A673 (cell line): ENCODE measurements at regions not wholly inside any gene's neighbourhood (a gene's known extent, or its start where the extent isn't known, plus 50 kb on each side); places are given as distances from the start of the nearest gene placed in this dataset.
A peak's percentile ranks its signal among the peaks of the same experiment; 100 is the strongest.

ENCODE experiments used
- BruUV-seq: library from RNA; stranded (reverse); fragments of 400-500 nt; replicated peaks from 2 replicates; lab custom pipeline; 2021; lab: Mats Ljungman, UMichigan
- CTCF ChIA-PET: fragments of 300-600 bp; sonication (Branson Sonifier 250); formaldehyde crosslinking; loops from one replicate; lab custom pipeline; 2022; ENCODE audit warnings: antibody characterized with exemption; lab: Charles Lee
- POLR2A ChIA-PET: fragments of 300-600 bp; sonication (Branson Sonifier 250); formaldehyde crosslinking; loops from one replicate; lab custom pipeline; 2022; ENCODE audit warnings: antibody characterized with exemption; ENCODE audit not compliant: low non-redundant PET; lab: Charles Lee
- DNase-seq: peaks from one replicate; pipeline ENCODE4 v3.0.0-alpha.2; 2015; ENCODE audit warnings: low spot score
- H3K27ac ChIP-seq: fragments of 200-600 bp; sonication (generic); 2 replicates; pipeline ENCODE4 v1.5.1; 2016; ENCODE audit warnings: mixed run types, low read depth, mild to moderate bottlenecking, mixed read lengths, antibody characterized with exemption, low read length; ENCODE audit not compliant: poor library complexity, severe bottlenecking
- H3K27me3 ChIP-seq: fragments of 200-600 bp; sonication (generic); replicated peaks from 2 replicates; pipeline ENCODE4 v1.6.1; 2017; ENCODE audit warnings: mixed run types, low read depth, mild to moderate bottlenecking, mixed read lengths, antibody characterized with exemption, low read length; ENCODE audit not compliant: insufficient read depth, poor library complexity
- H3K36me3 ChIP-seq: fragments of 200-600 bp; sonication (generic); 2 replicates; pipeline ENCODE4 v1.6.1; 2016; ENCODE audit warnings: mixed run types, mild to moderate bottlenecking, mixed read lengths, antibody characterized with exemption, low read length; ENCODE audit not compliant: insufficient read depth, poor library complexity, severe bottlenecking
- H3K4me1 ChIP-seq: fragments of 200-600 bp; sonication (generic); 2 replicates; pipeline ENCODE4 v1.6.1; 2017; ENCODE audit warnings: mixed run types, mild to moderate bottlenecking, mixed read lengths, antibody characterized with exemption, low read length; ENCODE audit not compliant: insufficient read depth, poor library complexity, severe bottlenecking
- H3K4me3 ChIP-seq: fragments of 200-600 bp; sonication (generic); 2 replicates; pipeline ENCODE4 v1.5.1; 2016; ENCODE audit warnings: low read depth, mixed run types, mild to moderate bottlenecking, mixed read lengths, low read length; ENCODE audit not compliant: poor library complexity, severe bottlenecking
- H3K9me3 ChIP-seq: fragments of 200-600 bp; sonication (generic); 2 replicates; pipeline ENCODE4 v1.6.1; 2016; ENCODE audit warnings: mixed run types, low read depth, mild to moderate bottlenecking, mixed read lengths, antibody characterized with exemption, low read length; ENCODE audit not compliant: poor library complexity, severe bottlenecking
- EZH2 ChIP-seq: fragments of 200-600 bp; sonication (generic); IDR thresholded peaks from 2 replicates; pipeline ENCODE4 v1.6.1; 2017; ENCODE audit warnings: borderline replicate concordance, low read depth, mild to moderate bottlenecking, mixed read lengths, antibody characterized with exemption, low read length; ENCODE audit not compliant: poor library complexity, severe bottlenecking
- intact Hi-C: fragments of 100-400 bp; cut with micrococcal nuclease; formaldehyde crosslinking; loops from one replicate; pipeline ENCODE4 v1.10.0; 2022; ENCODE audit not compliant: unreplicated experiment
- TF ChIP-seq, protein P1 (sequence below): fragments of 300-800, 200-600 bp; sonication (generic); conservative IDR thresholded peaks from 2 replicates; pipeline ENCODE4 v1.5.1; 2017; ENCODE audit warnings: low read depth, mild to moderate bottlenecking, antibody characterized with exemption, low read length, moderate library complexity, mixed read lengths

GRCh38 chr7:22052674-22053365 lies 107.1 kb upstream of the CDCA7L start:
- Histone ChIP-seq H3K27ac (no peak overlapping the region), H3K4me3 (no peak overlapping the region), H3K4me1 (peaks cover 27% of the 10 kb centered on the region), H3K27me3 (peaks cover 60% of the 10 kb centered on the region), H3K36me3 (no peaks in the 10 kb centered on the region), H3K9me3 (no peaks in the 10 kb centered on the region)
- ChIA-PET CTCF (no interaction called here), POLR2A (no interaction called here)
- BruUV-seq = no TSS peak
- DNase-seq = no peak
- no peak for TF ChIP-seq EZH2
- TF ChIP-seq, protein P1, sequence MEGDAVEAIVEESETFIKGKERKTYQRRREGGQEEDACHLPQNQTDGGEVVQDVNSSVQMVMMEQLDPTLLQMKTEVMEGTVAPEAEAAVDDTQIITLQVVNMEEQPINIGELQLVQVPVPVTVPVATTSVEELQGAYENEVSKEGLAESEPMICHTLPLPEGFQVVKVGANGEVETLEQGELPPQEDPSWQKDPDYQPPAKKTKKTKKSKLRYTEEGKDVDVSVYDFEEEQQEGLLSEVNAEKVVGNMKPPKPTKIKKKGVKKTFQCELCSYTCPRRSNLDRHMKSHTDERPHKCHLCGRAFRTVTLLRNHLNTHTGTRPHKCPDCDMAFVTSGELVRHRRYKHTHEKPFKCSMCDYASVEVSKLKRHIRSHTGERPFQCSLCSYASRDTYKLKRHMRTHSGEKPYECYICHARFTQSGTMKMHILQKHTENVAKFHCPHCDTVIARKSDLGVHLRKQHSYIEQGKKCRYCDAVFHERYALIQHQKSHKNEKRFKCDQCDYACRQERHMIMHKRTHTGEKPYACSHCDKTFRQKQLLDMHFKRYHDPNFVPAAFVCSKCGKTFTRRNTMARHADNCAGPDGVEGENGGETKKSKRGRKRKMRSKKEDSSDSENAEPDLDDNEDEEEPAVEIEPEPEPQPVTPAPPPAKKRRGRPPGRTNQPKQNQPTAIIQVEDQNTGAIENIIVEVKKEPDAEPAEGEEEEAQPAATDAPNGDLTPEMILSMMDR = no peak
- intact Hi-C loops = no loop called here

GRCh38 chr7:22051886-22052673 lies 106.4 kb upstream of the CDCA7L start:
- H3K27me3 ChIP-seq = peaks cover 63% of the 10 kb centered on the region
- CTCF ChIA-PET = no interaction called here
- no TSS peak for BruUV-seq
- H3K9me3 ChIP-seq = no peaks in the 10 kb centered on the region
- peaks cover 27% of the 10 kb centered on the region for H3K4me1 ChIP-seq
- POLR2A ChIA-PET = no interaction called here
- H3K4me3 ChIP-seq = no peak overlapping the region
- DNase-seq = peak; percentile 52
- TF ChIP-seq EZH2 = no peak
- TF ChIP-seq, protein P1 = no peak
- intact Hi-C loops = no loop called here
- no peaks in the 10 kb centered on the region for H3K36me3 ChIP-seq
- H3K27ac ChIP-seq = no peak overlapping the region

DNA sequence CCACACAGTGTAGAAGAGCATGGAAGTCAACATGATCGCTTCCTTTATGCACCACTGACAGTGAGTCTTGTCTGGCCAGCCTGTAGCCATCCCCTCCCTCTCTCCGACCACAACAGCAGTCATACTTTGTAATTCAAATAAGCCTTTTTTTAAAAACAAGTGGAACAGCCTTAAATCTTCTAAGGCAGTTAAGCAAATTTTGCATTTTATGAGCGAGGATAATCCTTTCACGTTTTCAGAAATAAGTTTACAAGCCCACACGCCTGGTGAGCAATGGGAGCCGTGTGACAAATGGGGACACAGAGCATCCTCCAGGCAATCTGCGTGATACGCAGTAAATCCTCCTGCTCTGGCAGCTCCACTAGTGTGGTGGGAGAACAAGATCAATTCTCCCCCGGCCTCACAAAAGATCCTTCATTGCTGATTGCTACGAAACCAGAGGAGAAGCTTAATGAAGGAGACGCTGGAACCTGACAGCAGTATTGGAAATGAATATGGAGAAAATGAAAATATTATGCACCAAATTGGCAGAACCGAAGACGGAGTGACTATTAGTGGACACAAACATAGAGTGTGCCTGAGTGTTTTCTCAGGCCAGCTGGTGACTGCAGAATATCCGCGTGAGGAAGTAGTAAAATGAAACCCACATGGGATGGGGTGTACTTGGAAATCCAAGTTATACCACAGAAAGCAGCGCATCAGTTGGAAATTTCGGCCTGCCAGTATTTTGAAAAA lies 104.2 kb upstream of the CDCA7L start:
- peaks cover 66% of the 10 kb centered on the region for H3K27me3 ChIP-seq
- ChIA-PET POLR2A (no interaction called here), CTCF (no interaction called here)
- H3K36me3 ChIP-seq = no peaks in the 10 kb centered on the region
- BruUV-seq = no TSS peak
- H3K4me1 ChIP-seq = peaks cover 27% of the 10 kb centered on the region
- intact Hi-C loops = no loop called here
- no peak overlapping the region for H3K4me3 ChIP-seq
- H3K9me3 ChIP-seq = no peaks in the 10 kb centered on the region
- H3K27ac ChIP-seq = no peak overlapping the region
- peak; percentile 68 for DNase-seq
- TF ChIP-seq, protein P1 = no peak
- TF ChIP-seq EZH2 = no peak
